ENCODE measurements at regions not wholly inside any gene's neighbourhood (a gene's known extent, or its start where the extent isn't known, plus 50 kb on each side); places are given as distances from the start of the nearest gene placed in this dataset.

DNA sequence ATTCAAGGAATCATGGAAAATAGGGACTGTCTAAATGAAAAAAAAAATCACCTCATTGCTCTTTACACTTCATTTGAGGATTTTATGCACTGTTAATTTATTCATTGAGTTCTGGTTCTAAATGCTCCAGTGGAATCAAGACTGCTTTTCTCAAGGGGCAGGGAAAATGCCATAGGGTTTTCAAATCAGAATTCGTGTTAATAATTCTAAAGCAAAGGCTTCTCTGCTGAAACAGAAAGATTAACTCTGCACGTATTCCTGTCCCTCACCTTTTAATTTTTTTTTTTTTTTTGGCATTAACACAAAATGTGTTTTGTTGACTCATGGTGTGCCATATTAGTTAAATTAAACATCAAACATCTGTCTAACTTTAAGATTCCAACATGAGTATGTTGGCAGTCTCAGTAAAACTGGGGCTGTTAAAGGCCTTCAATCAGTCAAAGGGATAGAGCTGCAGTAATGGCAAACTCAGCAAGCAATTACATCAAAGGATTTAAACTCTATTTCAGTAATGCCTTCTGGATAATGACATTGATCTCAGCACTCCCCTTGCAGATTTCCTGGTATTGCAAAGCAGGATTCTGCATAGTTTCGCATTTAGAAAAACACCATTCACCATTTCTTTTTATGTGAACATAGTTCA is 878.1 kb downstream of the RAPGEF2 start:
- TF ChIP-seq POLR2A (IDR thresholded peaks at IDR 0.05; ENCODE audit: low read length) (no peak), GATA1 (IDR thresholded peaks at IDR 0.05; ENCODE audit: low read depth, low read length) (no peak)

All from erythroblast (primary cell).